IPS DF 19.7 (cell line): ENCODE measurements at regions not wholly inside any gene's neighbourhood (a gene's known extent, or its start where the extent isn't known, plus 50 kb on each side); places are given as distances from the start of the nearest gene placed in this dataset.
"Not testable (repeated sequence)": the region's sequence is repeated elsewhere in the genome, so short reads cannot be mapped to it uniquely, and the experiment has no call there.

Experiments
- DNase-seq: peaks from one replicate; pipeline ENCODE4 v3.0.0-alpha.2; 2013; ENCODE audit warnings: low read depth, low spot score

- DNase-seq, result no peak
These were observed 261.9 kb downstream of the RASSF9 start for GRCh38 chr12:85574291-85574690.

DNA sequence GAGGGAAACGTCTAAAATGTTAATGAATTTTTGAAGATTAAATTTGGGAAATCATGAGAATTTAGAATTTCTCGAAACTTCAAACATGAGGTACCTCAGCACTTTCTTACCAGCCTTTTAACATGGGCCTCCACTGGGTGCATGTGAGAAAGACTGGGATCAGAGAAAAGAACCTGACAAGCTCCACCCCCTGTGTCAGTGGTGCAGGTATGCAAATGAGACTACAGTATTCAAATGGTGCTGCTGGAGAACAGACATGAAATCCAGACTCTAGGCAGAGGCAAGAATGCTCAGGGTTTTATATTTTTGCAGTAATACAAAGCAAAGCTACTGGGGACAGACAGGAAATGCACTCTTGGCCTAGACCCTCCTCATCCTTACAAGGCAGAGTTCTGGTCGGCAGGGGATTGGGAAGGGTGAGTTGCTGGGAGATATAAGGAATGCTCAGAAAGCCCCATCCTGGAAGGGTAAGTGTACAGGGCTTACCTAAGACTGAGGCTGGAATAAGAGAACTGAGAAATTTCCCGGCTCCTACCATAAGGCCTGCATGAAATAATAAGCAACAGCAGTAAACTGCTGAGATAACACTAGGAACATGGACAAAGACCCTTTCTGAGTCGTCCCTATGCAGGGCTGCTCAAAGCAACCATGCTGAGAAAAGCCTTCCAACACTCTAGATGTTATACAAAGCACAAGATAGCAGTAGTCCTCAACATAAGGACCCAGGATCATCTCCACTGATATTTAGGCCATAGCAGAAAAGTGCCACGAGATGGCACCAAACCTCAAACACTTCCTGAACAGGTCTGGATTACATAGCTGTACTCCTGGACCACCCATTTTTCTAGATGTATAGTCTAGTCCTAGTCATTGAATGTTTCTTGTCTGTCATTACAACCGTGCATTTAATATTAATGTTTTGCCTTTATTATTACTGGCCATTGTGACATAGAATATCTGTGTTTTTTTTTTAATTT, 260.8 kb downstream of the RASSF9 start:
- no peak for DNase-seq

- DNase-seq, result no peak
These were observed 255.5 kb downstream of the RASSF9 start for GRCh38 chr12:85580562-85581168.

- no peak for DNase-seq
These were observed 249.1 kb downstream of the RASSF9 start for GRCh38 chr12:85587158-85587557.

DNA sequence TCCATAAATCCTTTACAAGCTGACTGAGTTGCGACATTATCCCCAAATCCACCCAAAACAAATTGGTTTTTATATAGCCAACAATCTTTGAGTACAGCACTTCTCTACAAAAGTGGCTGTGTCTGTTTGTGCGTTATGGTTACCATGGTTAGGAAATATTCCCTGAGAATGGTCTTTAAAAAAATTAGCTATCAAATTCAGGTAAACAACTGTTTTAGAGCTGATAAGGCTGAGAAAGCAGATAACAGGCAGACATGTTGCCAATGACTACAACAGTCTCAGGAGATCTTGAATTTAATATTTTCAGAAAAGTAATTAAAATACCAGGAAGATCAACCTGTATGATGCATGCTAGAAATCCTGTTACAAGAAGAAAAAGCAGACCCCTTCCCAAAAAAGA, 248.0 kb downstream of the RASSF9 start:
- DNase-seq, result no peak

DNA sequence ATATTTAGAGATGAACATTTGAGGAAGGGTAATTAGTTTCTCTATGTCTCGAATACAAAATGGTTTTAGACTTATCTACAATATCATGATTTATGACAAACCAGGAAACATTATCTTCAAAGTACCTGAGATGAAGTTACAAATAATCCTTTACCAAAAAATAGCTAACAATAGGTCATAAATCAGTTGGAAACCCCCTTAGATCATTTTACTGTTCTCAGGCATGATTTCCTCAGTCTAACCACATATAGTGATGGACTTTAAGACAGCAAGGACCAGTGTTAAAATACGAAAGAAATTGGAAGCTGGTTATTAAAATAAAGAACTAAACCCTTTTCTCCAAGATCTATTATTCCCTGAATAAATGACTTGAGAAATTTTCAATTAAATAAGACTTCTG, 235.4 kb downstream of the RASSF9 start:
- no peak for DNase-seq

GRCh38 chr12:85603556-85603955, 232.7 kb downstream of the RASSF9 start:
- DNase-seq, result no peak

DNA sequence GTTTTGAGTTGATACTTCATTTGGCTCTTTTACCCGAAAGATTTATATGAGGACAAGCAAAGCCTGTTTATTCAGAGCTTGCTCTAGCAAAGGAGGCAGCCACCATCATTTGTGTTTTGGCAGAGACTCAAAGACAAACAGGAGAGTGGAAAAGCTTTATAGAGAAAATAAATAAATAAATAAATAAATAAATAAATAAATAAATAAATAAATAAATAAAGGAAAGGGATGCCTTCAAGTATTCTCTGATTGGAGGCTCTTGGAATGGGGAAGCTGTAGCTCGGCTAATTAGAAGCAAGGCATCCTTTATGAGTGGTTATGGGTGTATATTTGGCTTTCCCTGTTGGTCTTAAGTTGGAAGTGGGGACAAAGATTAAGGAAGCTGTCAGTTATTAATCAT, 229.8 kb downstream of the RASSF9 start:
- DNase-seq, result no peak

GRCh38 chr12:85609778-85610177, 226.4 kb downstream of the RASSF9 start:
- DNase-seq, result no peak

- DNase-seq, result no peak
These were observed 226.0 kb downstream of the RASSF9 start for GRCh38 chr12:85610194-85610593.

DNA sequence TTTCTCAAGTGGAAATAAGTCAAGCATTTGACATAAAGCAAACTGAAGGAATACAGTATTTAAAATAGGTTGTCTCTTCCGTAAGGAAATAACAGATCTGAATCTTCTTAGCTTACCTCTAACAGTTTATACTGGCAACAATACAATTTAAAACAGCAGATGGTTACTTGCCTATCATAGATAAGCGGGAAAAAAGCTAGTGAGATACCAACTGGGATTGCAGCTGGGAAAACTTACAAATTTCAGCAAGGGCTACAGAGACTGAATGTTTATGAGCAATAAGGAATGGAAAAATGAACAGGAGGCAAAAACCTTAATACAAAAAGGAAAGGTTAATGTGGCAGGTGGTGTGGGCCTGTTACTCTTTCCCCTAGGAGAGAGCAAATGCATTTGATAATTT, 220.0 kb downstream of the RASSF9 start:
- no peak for DNase-seq

GRCh38 chr12:85617307-85618091, 218.7 kb downstream of the RASSF9 start:
- DNase-seq, result no peak

GRCh38 chr12:85621041-85621440, 215.2 kb downstream of the RASSF9 start:
- no peak for DNase-seq

DNA sequence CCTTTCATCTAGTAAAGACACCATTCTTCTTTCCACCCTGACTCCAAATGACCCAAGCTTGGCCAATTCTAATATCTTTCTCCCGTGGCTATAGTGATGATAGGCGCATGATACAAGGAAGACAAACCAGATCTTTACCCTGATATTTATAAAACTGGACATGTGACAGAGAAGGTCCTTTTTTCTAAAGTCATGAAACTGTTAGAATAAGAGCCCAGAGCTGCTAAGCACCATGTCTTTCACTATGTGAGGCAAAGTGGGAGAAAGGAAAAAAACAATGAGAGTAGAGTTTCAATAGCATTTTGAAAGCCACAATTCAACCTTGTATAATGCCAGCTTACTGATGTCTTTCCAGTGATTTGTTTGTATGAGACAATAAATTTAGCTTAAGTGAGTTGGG, 212.4 kb downstream of the RASSF9 start:
- DNase-seq, result no peak

GRCh38 chr12:85625467-85625866, 210.7 kb downstream of the RASSF9 start:
- DNase-seq, result no peak

DNA sequence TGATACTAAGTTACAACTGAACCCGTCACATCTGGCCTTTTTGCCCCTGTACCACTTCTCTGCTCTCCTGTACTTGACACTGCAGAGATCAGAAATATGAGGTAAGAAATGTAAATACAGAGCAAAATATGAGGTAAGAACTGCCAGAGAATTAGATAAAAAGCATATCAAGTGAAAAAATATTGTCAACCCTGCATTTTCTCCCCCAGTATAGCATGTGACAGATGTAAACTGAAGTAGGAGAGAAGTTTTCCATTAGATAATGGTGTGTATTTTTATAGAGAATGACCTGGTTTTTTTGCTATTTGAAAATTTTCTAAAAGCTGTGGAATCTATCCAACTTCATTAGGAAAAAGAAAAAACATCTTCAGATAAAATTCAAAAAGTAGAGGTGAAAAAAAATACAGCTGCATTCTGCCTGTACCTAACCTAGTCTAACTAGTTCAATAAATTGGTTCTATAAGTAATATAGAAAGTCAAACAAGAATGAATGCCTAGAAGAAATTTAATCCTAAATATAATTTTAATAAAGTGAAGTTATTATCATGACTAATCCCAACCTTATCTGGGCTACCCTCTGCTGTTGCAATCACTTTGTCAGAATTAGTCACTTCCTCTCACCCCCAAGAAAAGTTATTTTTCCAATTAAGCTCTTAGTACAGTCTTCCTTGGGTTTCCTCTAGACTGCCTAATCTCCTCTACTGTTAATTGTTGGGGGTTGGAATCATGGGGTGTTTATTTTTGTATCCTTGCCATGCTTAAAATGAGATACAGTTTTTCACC, 210.0 kb downstream of the RASSF9 start:
- no peak for DNase-seq

DNA sequence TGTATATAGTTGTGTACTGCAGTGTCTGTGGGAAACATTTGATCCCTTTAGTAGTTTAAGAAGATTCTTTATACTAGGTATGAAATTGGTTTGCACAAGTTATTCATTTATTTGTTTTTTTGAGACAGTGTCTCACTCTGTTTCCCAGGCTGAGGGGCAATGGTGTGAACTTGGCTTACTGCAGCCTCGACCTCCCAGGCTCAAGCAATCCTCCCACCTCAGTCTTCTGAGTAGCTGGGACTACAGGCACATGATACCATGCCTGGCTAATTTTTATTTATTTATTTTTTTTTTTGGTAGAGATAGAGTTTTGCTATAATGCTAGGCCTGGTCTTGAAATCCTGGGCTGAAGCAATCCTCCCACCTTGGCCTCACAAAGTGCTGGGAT, 209.4 kb downstream of the RASSF9 start:
- DNase-seq, result no peak

DNA sequence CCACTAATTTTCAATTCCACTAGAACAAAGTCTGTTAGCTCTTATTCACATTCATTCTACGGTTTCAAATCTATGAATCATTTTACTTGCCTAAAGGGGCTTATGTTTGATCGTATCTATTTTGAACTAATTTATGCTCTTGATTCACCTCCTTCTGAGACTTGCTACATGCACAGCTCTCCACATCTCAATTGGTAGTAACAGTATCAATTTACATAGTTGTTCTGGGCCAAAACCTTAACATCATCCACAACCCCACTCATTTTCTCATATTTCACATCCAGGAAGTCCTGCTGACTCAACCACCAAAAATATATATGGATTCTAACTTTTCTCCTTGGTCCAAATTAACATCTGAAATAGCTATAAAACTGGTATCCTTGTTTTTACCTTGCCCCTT, 208.6 kb downstream of the RASSF9 start:
- no peak for DNase-seq

DNA sequence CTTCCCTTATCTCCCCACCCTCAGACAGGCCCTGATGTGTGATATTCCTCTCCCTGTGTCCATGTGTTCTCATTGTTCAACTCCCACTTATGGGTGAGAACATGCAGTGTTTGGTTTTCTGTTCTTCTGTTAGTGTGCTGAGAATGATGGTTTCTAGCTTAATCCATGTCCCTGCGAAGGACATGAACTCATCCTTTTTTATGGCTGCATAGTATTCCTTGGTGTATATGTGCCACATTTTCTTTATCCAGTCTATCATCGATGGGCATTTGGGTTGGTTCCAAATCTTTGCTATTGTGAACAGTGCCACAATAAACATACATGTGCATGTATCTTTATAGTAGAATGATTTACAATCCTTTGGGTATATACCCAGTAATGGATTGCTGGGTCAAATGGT, 207.6 kb downstream of the RASSF9 start:
- not testable (repeated sequence) for DNase-seq

GRCh38 chr12:85630851-85631250, 205.4 kb downstream of the RASSF9 start:
- DNase-seq, result no peak

DNA sequence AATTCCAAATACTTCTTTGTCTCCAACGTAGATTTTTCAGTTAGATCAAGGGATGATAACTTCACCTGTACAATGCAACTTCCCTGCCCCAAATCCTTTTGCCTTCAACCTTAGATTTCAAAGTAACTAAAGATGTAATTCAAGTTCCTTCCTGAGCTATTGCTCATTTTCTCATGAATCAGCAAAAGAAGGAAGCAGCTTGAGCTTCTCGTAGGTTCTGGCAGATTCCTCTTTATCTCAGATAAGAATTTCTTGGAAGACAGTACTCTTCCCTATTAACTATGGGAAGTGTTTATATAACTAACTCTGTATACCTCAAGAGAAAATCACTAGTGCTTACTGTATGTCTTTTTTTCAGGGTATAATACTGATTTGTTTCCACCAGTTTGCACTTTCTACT, 203.8 kb downstream of the RASSF9 start:
- DNase-seq, result no peak

DNA sequence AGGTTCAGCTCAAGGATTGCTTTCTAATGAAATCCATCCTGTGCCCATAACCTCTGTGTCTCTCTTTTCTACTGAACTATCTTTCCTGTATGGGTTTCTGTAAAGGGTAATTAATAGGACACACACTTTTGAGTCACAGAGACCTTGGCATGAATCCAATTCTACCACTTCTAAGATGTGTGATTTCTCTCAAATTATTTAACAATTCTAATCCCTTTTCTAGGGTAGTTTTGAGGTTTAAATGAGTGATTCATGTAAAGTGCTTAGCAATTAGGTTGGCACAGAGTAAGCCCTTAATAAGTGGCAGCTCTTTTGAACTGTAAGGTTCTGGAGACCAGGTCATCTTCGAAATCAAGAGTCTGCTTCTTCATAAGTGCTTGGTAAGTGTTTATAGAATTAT, 202.7 kb downstream of the RASSF9 start:
- DNase-seq, result no peak
